ENCODE measurements at regions not wholly inside any gene's neighbourhood (a gene's known extent, or its start where the extent isn't known, plus 50 kb on each side); places are given as distances from the start of the nearest gene placed in this dataset.

GRCh38 chr5:165305596-165305995 is 1800.2 kb downstream of the MAT2B start:
- ATAC-seq (ENCODE audit: low read depth): no peak

GRCh38 chr5:165309446-165309845 is 1804.0 kb downstream of the MAT2B start:
- Mint-ChIP-seq H3K4me1 (no peaks in the 10 kb centered on the region), H3K27me3 (no peaks in the 10 kb centered on the region), H3K9me3 (peaks cover 5% of the 10 kb centered on the region), H3K4me3 (no peak overlapping the region), H3K27ac (no peak overlapping the region), H3K36me3 (no peaks in the 10 kb centered on the region)
- POLR2A ChIA-PET: no interaction called here
- no peak for ATAC-seq (ENCODE audit: low read depth)
- DNase-seq: no peak

More at GRCh38 chr5:165305596-165305995, 1800.2 kb downstream of the MAT2B start:
- Mint-ChIP-seq H3K36me3 (no peaks in the 10 kb centered on the region), H3K27ac (no peak overlapping the region), H3K27me3 (no peaks in the 10 kb centered on the region), H3K4me1 (no peaks in the 10 kb centered on the region), H3K9me3 (peaks cover 5% of the 10 kb centered on the region), H3K4me3 (no peak overlapping the region)
- POLR2A ChIA-PET: no interaction called here
- no peak for DNase-seq

GRCh38 chr5:165310031-165310430 is 1804.6 kb downstream of the MAT2B start:
- no peak overlapping the region for H3K4me3 Mint-ChIP-seq
- ATAC-seq (ENCODE audit: low read depth) (no peak), DNase-seq (no peak)
- H3K27ac Mint-ChIP-seq: no peak overlapping the region
- H3K27me3 Mint-ChIP-seq: no peaks in the 10 kb centered on the region
- POLR2A ChIA-PET: no interaction called here
- H3K4me1 Mint-ChIP-seq: no peaks in the 10 kb centered on the region
- H3K9me3 Mint-ChIP-seq: peaks cover 5% of the 10 kb centered on the region
- no peaks in the 10 kb centered on the region for H3K36me3 Mint-ChIP-seq

GRCh38 chr5:165321912-165322311 is 1816.5 kb downstream of the MAT2B start:
- POLR2A ChIA-PET: no interaction called here
- H3K27ac Mint-ChIP-seq: no peak overlapping the region
- no peaks in the 10 kb centered on the region for H3K36me3 Mint-ChIP-seq
- no peak for ATAC-seq (ENCODE audit: low read depth)
- H3K4me1 Mint-ChIP-seq: no peaks in the 10 kb centered on the region
- no peaks in the 10 kb centered on the region for H3K27me3 Mint-ChIP-seq
- H3K9me3 Mint-ChIP-seq: peaks cover 5% of the 10 kb centered on the region
- no peak for DNase-seq
- H3K4me3 Mint-ChIP-seq: no peak overlapping the region

- ATAC-seq (ENCODE audit: low read depth): no peak
- no peak for DNase-seq
- POLR2A ChIA-PET: no interaction called here
- no peaks in the 10 kb centered on the region for H3K36me3 Mint-ChIP-seq
- no peaks in the 10 kb centered on the region for H3K27me3 Mint-ChIP-seq
- no peak overlapping the region for H3K27ac Mint-ChIP-seq
- H3K4me1 Mint-ChIP-seq: no peaks in the 10 kb centered on the region
- no peak overlapping the region for H3K4me3 Mint-ChIP-seq
- no peaks in the 10 kb centered on the region for H3K9me3 Mint-ChIP-seq
These were observed 1819.8 kb downstream of the MAT2B start for GRCh38 chr5:165325221-165325620.

GRCh38 chr5:165327631-165328030 is 1822.2 kb downstream of the MAT2B start:
- Mint-ChIP-seq H3K9me3 (no peaks in the 10 kb centered on the region), H3K4me3 (no peak overlapping the region), H3K36me3 (no peaks in the 10 kb centered on the region), H3K4me1 (no peaks in the 10 kb centered on the region), H3K27ac (no peak overlapping the region), H3K27me3 (no peaks in the 10 kb centered on the region)
- no peak for DNase-seq
- no peak for ATAC-seq (ENCODE audit: low read depth)
- POLR2A ChIA-PET: no interaction called here

GRCh38 chr5:165328846-165329245 is 1823.4 kb downstream of the MAT2B start:
- Mint-ChIP-seq H3K27ac (no peak overlapping the region), H3K9me3 (no peaks in the 10 kb centered on the region), H3K4me1 (no peaks in the 10 kb centered on the region), H3K36me3 (no peaks in the 10 kb centered on the region), H3K4me3 (no peak overlapping the region), H3K27me3 (no peaks in the 10 kb centered on the region)
- DNase-seq (no peak), ATAC-seq (ENCODE audit: low read depth) (no peak)
- POLR2A ChIA-PET: no interaction called here

- H3K4me3 Mint-ChIP-seq: no peak overlapping the region
- DNase-seq: no peak
- no peaks in the 10 kb centered on the region for H3K9me3 Mint-ChIP-seq
- POLR2A ChIA-PET: no interaction called here
- no peaks in the 10 kb centered on the region for H3K27me3 Mint-ChIP-seq
- ATAC-seq (ENCODE audit: low read depth): no peak
- H3K4me1 Mint-ChIP-seq: no peaks in the 10 kb centered on the region
- no peak overlapping the region for H3K27ac Mint-ChIP-seq
- H3K36me3 Mint-ChIP-seq: no peaks in the 10 kb centered on the region
These were observed 1828.2 kb downstream of the MAT2B start for GRCh38 chr5:165333623-165334022.

- no peaks in the 10 kb centered on the region for H3K9me3 Mint-ChIP-seq
- H3K36me3 Mint-ChIP-seq: no peaks in the 10 kb centered on the region
- H3K27me3 Mint-ChIP-seq: no peaks in the 10 kb centered on the region
- no peaks in the 10 kb centered on the region for H3K4me1 Mint-ChIP-seq
- no peak overlapping the region for H3K4me3 Mint-ChIP-seq
- POLR2A ChIA-PET: no interaction called here
- H3K27ac Mint-ChIP-seq: no peak overlapping the region
- ATAC-seq (ENCODE audit: low read depth): no peak
- no peak for DNase-seq
These were observed 1828.8 kb downstream of the MAT2B start for GRCh38 chr5:165334201-165334600.

GRCh38 chr5:165349735-165350134 is 1844.3 kb downstream of the MAT2B start:
- no peaks in the 10 kb centered on the region for H3K9me3 Mint-ChIP-seq
- POLR2A ChIA-PET: no interaction called here
- DNase-seq (no peak), ATAC-seq (ENCODE audit: low read depth) (no peak)
- no peaks in the 10 kb centered on the region for H3K36me3 Mint-ChIP-seq
- H3K27ac Mint-ChIP-seq: no peak overlapping the region
- no peaks in the 10 kb centered on the region for H3K27me3 Mint-ChIP-seq
- no peak overlapping the region for H3K4me3 Mint-ChIP-seq
- H3K4me1 Mint-ChIP-seq: no peaks in the 10 kb centered on the region

- POLR2A ChIA-PET: no interaction called here
- no peaks in the 10 kb centered on the region for H3K9me3 Mint-ChIP-seq
- no peak overlapping the region for H3K4me3 Mint-ChIP-seq
- DNase-seq (no peak), ATAC-seq (ENCODE audit: low read depth) (no peak)
- no peaks in the 10 kb centered on the region for H3K4me1 Mint-ChIP-seq
- no peaks in the 10 kb centered on the region for H3K27me3 Mint-ChIP-seq
- no peak overlapping the region for H3K27ac Mint-ChIP-seq
- H3K36me3 Mint-ChIP-seq: no peaks in the 10 kb centered on the region
These were observed 1845.9 kb downstream of the MAT2B start for GRCh38 chr5:165351342-165351741.

GRCh38 chr5:165360366-165360765 is 1854.9 kb downstream of the MAT2B start:
- Mint-ChIP-seq H3K27ac (no peak overlapping the region), H3K4me3 (no peak overlapping the region), H3K27me3 (no peaks in the 10 kb centered on the region), H3K4me1 (no peaks in the 10 kb centered on the region), H3K9me3 (no peaks in the 10 kb centered on the region), H3K36me3 (no peaks in the 10 kb centered on the region)
- POLR2A ChIA-PET: no interaction called here
- ATAC-seq (ENCODE audit: low read depth) (no peak), DNase-seq (no peak)

- Mint-ChIP-seq H3K27me3 (no peaks in the 10 kb centered on the region), H3K9me3 (no peaks in the 10 kb centered on the region), H3K4me3 (no peak overlapping the region), H3K4me1 (no peaks in the 10 kb centered on the region), H3K27ac (no peak overlapping the region), H3K36me3 (no peaks in the 10 kb centered on the region)
- POLR2A ChIA-PET: no interaction called here
- DNase-seq (no peak), ATAC-seq (ENCODE audit: low read depth) (no peak)
These were observed 1855.5 kb downstream of the MAT2B start for GRCh38 chr5:165360784-165361542.

- Mint-ChIP-seq H3K4me1 (no peaks in the 10 kb centered on the region), H3K27me3 (no peaks in the 10 kb centered on the region), H3K9me3 (no peaks in the 10 kb centered on the region), H3K27ac (no peak overlapping the region), H3K4me3 (no peak overlapping the region), H3K36me3 (no peaks in the 10 kb centered on the region)
- DNase-seq (no peak), ATAC-seq (ENCODE audit: low read depth) (no peak)
- POLR2A ChIA-PET: no interaction called here
These were observed 1864.8 kb downstream of the MAT2B start for GRCh38 chr5:165370233-165370632.

GRCh38 chr5:165370794-165371193 is 1865.4 kb downstream of the MAT2B start:
- H3K9me3 Mint-ChIP-seq: no peaks in the 10 kb centered on the region
- H3K27ac Mint-ChIP-seq: no peak overlapping the region
- POLR2A ChIA-PET: no interaction called here
- no peaks in the 10 kb centered on the region for H3K27me3 Mint-ChIP-seq
- DNase-seq (no peak), ATAC-seq (ENCODE audit: low read depth) (no peak)
- no peak overlapping the region for H3K4me3 Mint-ChIP-seq
- H3K4me1 Mint-ChIP-seq: no peaks in the 10 kb centered on the region
- no peaks in the 10 kb centered on the region for H3K36me3 Mint-ChIP-seq

All from activated naive CD8-positive, alpha-beta T cell treated with anti-CD3 and anti-CD28 coated beads, Interleukin-2, amount 10 ng/mL, durations not matched to agents 7 days and 5 days (primary cell).